Lung (tissue), 11 donors: ENCODE measurements at regions not wholly inside any gene's neighbourhood (a gene's known extent, or its start where the extent isn't known, plus 50 kb on each side); places are given as distances from the start of the nearest gene placed in this dataset.

Source experiments
- ATAC-seq: fragments of 200-7000 bp; cut with Tn5 transposase; one replicate; pipeline ENCODE4 v1.9.1; 2020; ENCODE audit warnings: moderate number of reproducible peaks; ENCODE audit not compliant: insufficient read depth, low FRiP score
- DNase-seq, 3 donors: peaks; one replicate each; pipeline ENCODE4 v3.0.0-alpha.2; 2013 to 2017
- H3K27ac ChIP-seq, 2 donors: one replicate each; pipeline ENCODE4 v1.5.1; 2013; ENCODE audit warnings: mild to moderate bottlenecking in 2 of 2, moderate library complexity in 2 of 2, control low read depth in 1 of 2, inconsistent platforms in 1 of 2, low read depth in 1 of 2, low read length in 1 of 2
- H3K27me3 ChIP-seq, 3 donors: one replicate each; pipeline ENCODE4 v1.5.1; 2013; ENCODE audit warnings: low read length in 2 of 3; ENCODE audit not compliant: control insufficient read depth in 3 of 3, insufficient read depth in 3 of 3
- H3K36me3 ChIP-seq, 4 donors: one replicate each; pipeline ENCODE4 v1.5.1; 2013; ENCODE audit warnings: low read length in 4 of 4, mild to moderate bottlenecking in 1 of 4, moderate library complexity in 1 of 4; ENCODE audit not compliant: control insufficient read depth in 4 of 4, insufficient read depth in 4 of 4
- H3K4me1 ChIP-seq, 5 donors: one replicate each; pipeline ENCODE4 v1.5.1; 2013; ENCODE audit warnings: low read length in 5 of 5, mild to moderate bottlenecking in 2 of 5, moderate library complexity in 1 of 5; ENCODE audit not compliant: control insufficient read depth in 5 of 5, insufficient read depth in 5 of 5
- H3K4me3 ChIP-seq: one replicate; pipeline ENCODE4 v1.5.1; 2013; ENCODE audit warnings: mild to moderate bottlenecking, control low read depth, moderate library complexity
- H3K9ac ChIP-seq, 2 donors: one replicate each; pipeline ENCODE4 v1.5.1; 2013; ENCODE audit warnings: low read length in 2 of 2, control low read depth in 1 of 2; ENCODE audit not compliant: insufficient read depth in 1 of 2
- H3K9me3 ChIP-seq, 4 donors: one replicate each; pipeline ENCODE4 v1.5.1; 2013; ENCODE audit warnings: low read length in 3 of 4, mild to moderate bottlenecking in 1 of 4, moderate library complexity in 1 of 4; ENCODE audit not compliant: control insufficient read depth in 4 of 4, insufficient read depth in 3 of 4
- CTCF ChIP-seq: IDR thresholded peaks from 2 replicates; pipeline ENCODE4 v1.5.1; 2012; ENCODE audit warnings: mild to moderate bottlenecking; ENCODE audit errors: control extremely low read depth, extremely low read depth
- WGBS, 2 donors: extraction: QIAGEN DNeasy Blood & Tissue Kit; methylation state at CpG; one replicate each; pipeline ENCODE4 v1.1.7; 2013; 5-methylcytosine and 5-hydroxymethylcytosine counted together
- donor health status: control.
- donor health status: control.
- donor health status: Bipolar disorder and iron deficiency.
- donor health status: healthy.
- donor health status: DM: yes; HTN: yes; CAD: no.

- WGBS, 2 donors, result 84 to 86% methylated on average over 3 of the region's 3 CpGs
- Histone ChIP-seq H3K27ac (no peak overlapping the region), H3K4me1 (peaks cover 0 to 5% (median 0%) of the 10 kb centered on the region in 5 donors), H3K9ac (no peak overlapping the region), H3K4me3 (no peak overlapping the region), H3K36me3 (no peaks in the 10 kb centered on the region), H3K9me3 (no peaks in the 10 kb centered on the region), H3K27me3 (no peaks in the 10 kb centered on the region)
- DNase-seq, result no peak
- no peak for TF ChIP-seq CTCF
- no peak for ATAC-seq
Observed at GRCh38 chr2:37556256-37556655, 115.2 kb downstream of the CDC42EP3 start.

GRCh38 chr2:37558623-37559022, 112.8 kb downstream of the CDC42EP3 start:
- Histone ChIP-seq H3K9me3 (no peaks in the 10 kb centered on the region), H3K27ac (no peak overlapping the region), H3K27me3 (no peaks in the 10 kb centered on the region), H3K4me3 (no peak overlapping the region), H3K4me1 (peaks cover 0 to 15% (median 0%) of the 10 kb centered on the region in 5 donors), H3K9ac (no peak overlapping the region), H3K36me3 (no peaks in the 10 kb centered on the region)
- no peak for TF ChIP-seq CTCF
- ATAC-seq, result no peak
- no peak for DNase-seq
- 95 to 98% methylated on average over 1 of the region's 1 CpG for WGBS, 2 donors

GRCh38 chr2:37560241-37560848, 111.1 kb downstream of the CDC42EP3 start:
- Histone ChIP-seq H3K36me3 (no peaks in the 10 kb centered on the region), H3K9me3 (no peaks in the 10 kb centered on the region), H3K4me1 (peaks cover 0 to 15% (median 0%) of the 10 kb centered on the region in 5 donors), H3K27ac (no peak overlapping the region), H3K4me3 (no peak overlapping the region), H3K9ac (no peak overlapping the region), H3K27me3 (no peaks in the 10 kb centered on the region)
- DNase-seq (no peak), ATAC-seq (no peak)
- TF ChIP-seq CTCF, result no peak
- 98 to 99% methylated on average over 5 of the region's 5 CpGs for WGBS, 2 donors
